B cell (primary cell): ENCODE measurements at regions not wholly inside any gene's neighbourhood (a gene's known extent, or its start where the extent isn't known, plus 50 kb on each side); places are given as distances from the start of the nearest gene placed in this dataset.

Experiments
- ATAC-seq: fragments of 200-7000 bp; cut with Tn5 transposase; one replicate; pipeline ENCODE4 v1.10.0; 2021; ENCODE audit warnings: low read depth, mild to moderate bottlenecking, moderate number of reproducible peaks, moderate library complexity
- CTCF ChIA-PET: fragments of 350-600 bp; sonication (Branson Sonifier 250); formaldehyde crosslinking; loops from one replicate; lab custom pipeline; 2021; ENCODE audit warnings: antibody characterized with exemption, inconsistent platforms; lab: Charles Lee
- POLR2A ChIA-PET: fragments of 350-600 bp; sonication (Branson Sonifier 250); formaldehyde crosslinking; loops from one replicate; lab custom pipeline; 2021; ENCODE audit warnings: antibody characterized with exemption; lab: Charles Lee
- DNase-seq: peaks from one replicate; pipeline ENCODE4 v3.0.0; 2013
- H2AFZ ChIP-seq: 2 replicates; pipeline ENCODE4 v1.6.1; 2012; ENCODE audit warnings: mild to moderate bottlenecking, low read depth, low read length; ENCODE audit not compliant: insufficient read depth, poor library complexity, severe bottlenecking
- H3K27ac ChIP-seq, 2 donors: 1 replicate in 1 of 2; 2 replicates in 1 of 2; pipeline ENCODE4 v1.5.1; 2012 to 2013; ENCODE audit warnings: low read length in 2 of 2, mild to moderate bottlenecking in 2 of 2, moderate library complexity in 1 of 2
- H3K27me3 ChIP-seq, 4 experiments: fragments of 200-600 bp in 1 of 4; sonication (generic) in 1 of 4; replicated peaks in 1 of 4; 1 replicate in 2 of 4; 2 replicates in 2 of 4; pipeline versions ENCODE4 v1.6.1 to v1.7.0; 2013 to 2016; ENCODE audit warnings: low read length in 3 of 4, mild to moderate bottlenecking in 2 of 4, mixed read lengths in 1 of 4, moderate library complexity in 1 of 4; ENCODE audit not compliant: insufficient read depth in 4 of 4, control insufficient read depth in 3 of 4; ENCODE audit errors: control extremely low read depth in 1 of 4
- H3K36me3 ChIP-seq, 2 experiments: replicated peaks in 1 of 2; 1 replicate in 1 of 2; 2 replicates in 1 of 2; pipeline versions ENCODE4 v1.6.1 to v1.7.1; 2013; ENCODE audit warnings: low read length in 1 of 2; ENCODE audit not compliant: insufficient read depth in 2 of 2, control insufficient read depth in 1 of 2; ENCODE audit errors: control extremely low read depth in 1 of 2, extremely low read depth in 1 of 2
- H3K4me1 ChIP-seq, 2 donors: fragments of 200-600 bp in 1 of 2; sonication (generic) in 1 of 2; 1 replicate in 1 of 2; 2 replicates in 1 of 2; pipeline versions ENCODE4 v1.5.1 to v1.6.1; 2013 to 2017; ENCODE audit warnings: low read length in 2 of 2; ENCODE audit not compliant: control insufficient read depth in 2 of 2, insufficient read depth in 2 of 2
- H3K4me2 ChIP-seq: replicated peaks from 2 replicates; pipeline ENCODE3; 2012; ENCODE audit warnings: mild to moderate bottlenecking, low read depth, low read length; ENCODE audit not compliant: poor library complexity, severe bottlenecking
- H3K4me3 ChIP-seq, 5 experiments: fragments of 200-600 bp in 1 of 5; sonication (generic) in 1 of 5; 1 replicate in 3 of 5; 2 replicates in 2 of 5; pipeline versions ENCODE4 v1.5.1 to v1.7.0; 2011 to 2016; ENCODE audit warnings: low read length in 4 of 5, mild to moderate bottlenecking in 4 of 5, low read depth in 2 of 5, control low read depth in 1 of 5, moderate library complexity in 1 of 5; ENCODE audit not compliant: insufficient read depth in 1 of 5; ENCODE audit errors: control extremely low read depth in 1 of 5, extremely low read depth in 1 of 5
- H3K79me2 ChIP-seq: fragments of 200-600 bp; sonication (generic); one replicate; pipeline ENCODE4 v1.6.0; 2016; ENCODE audit warnings: low read length; ENCODE audit not compliant: control insufficient read depth, insufficient read depth
- H3K9ac ChIP-seq: fragments of 200-600 bp; sonication (generic); 2 replicates; pipeline ENCODE4 v1.6.1; 2017; ENCODE audit warnings: mild to moderate bottlenecking, low read length, moderate library complexity
- H3K9me3 ChIP-seq, 3 donors: one replicate each; pipeline versions ENCODE4 v1.6.1 to v1.7.1; 2013; ENCODE audit warnings: low read length in 2 of 3; ENCODE audit not compliant: control insufficient read depth in 2 of 3, insufficient read depth in 1 of 3; ENCODE audit errors: control extremely low read depth in 1 of 3
- H4K20me1 ChIP-seq: 2 replicates; pipeline ENCODE4 v1.6.0; 2012; ENCODE audit warnings: mild to moderate bottlenecking, low read length; ENCODE audit not compliant: insufficient read depth, control insufficient read depth, poor library complexity, severe bottlenecking
- H3K27ac Mint-ChIP-seq: one replicate; pipeline ENCODE4 v1.8.0; 2021; ENCODE audit warnings: mixed read lengths
- H3K27me3 Mint-ChIP-seq: one replicate; pipeline ENCODE4 v1.8.0; 2021; ENCODE audit warnings: mixed read lengths
- H3K4me1 Mint-ChIP-seq: one replicate; pipeline ENCODE4 v1.8.0; 2021; ENCODE audit warnings: mixed read lengths
- H3K4me3 Mint-ChIP-seq: one replicate; pipeline ENCODE4 v1.8.0; 2021; ENCODE audit warnings: mixed read lengths
- H3K9me3 Mint-ChIP-seq: one replicate; pipeline ENCODE4 v1.8.0; 2022; ENCODE audit warnings: mixed read lengths; ENCODE audit not compliant: insufficient read depth
- CTCF ChIP-seq: fragments of 200-600 bp; IDR thresholded peaks from one replicate; pipeline ENCODE4 v1.8.0; 2022; ENCODE audit warnings: antibody characterized with exemption, mild to moderate bottlenecking
- EZH2 ChIP-seq: IDR thresholded peaks from 2 replicates; pipeline ENCODE4 v1.6.1; 2012; ENCODE audit warnings: borderline replicate concordance, low read depth, mild to moderate bottlenecking, moderate library complexity, low read length; ENCODE audit not compliant: insufficient read depth, poor library complexity, severe bottlenecking
- WGBS: methylation state at CpG from one replicate; pipeline ENCODE4 v1.1.5; 2013; ENCODE audit warnings: missing lambda C conversion rate; ENCODE audit not compliant: insufficient coverage; 5-methylcytosine and 5-hydroxymethylcytosine counted together
- intact Hi-C: fragments of 100-400 bp; cut with micrococcal nuclease; formaldehyde crosslinking; loops from one replicate; pipeline ENCODE4 v1.10.0; 2022

DNA sequence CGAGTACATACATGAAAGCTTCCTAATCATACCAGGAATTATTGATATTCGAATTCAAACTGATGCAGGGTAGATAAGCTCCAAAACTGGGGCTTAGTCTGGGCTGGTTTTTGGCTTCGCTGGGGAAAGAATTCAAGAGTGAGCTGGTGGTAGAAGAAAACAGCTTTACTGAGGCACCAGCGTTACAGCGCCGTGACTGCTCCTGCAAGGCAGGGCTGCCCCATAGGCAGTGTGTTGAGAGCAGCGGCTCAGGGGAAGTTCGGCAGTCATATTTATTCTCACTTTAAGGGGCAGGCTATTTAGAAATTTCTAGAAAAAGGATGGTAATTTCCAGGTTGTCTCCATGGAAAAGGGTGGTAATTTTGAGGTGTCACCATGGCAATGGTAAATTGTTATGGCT, 292.6 kb upstream of the TCF4 start:
- no peaks in the 10 kb centered on the region for H3K27me3 Mint-ChIP-seq
- WGBS: 93% methylated on average over 7 of the region's 8 CpGs
- CTCF ChIA-PET: no interaction called here

GRCh38 chr18:55879331-55879730, 291.3 kb upstream of the TCF4 start:
- Histone ChIP-seq H3K4me1 (peaks cover 0 to 6% of the 10 kb centered on the region in 2 donors), H3K36me3 (no peaks in the 10 kb centered on the region), H3K27me3 (no peaks in the 10 kb centered on the region), H3K4me3 (no peak overlapping the region), H3K27ac (no peak overlapping the region), H4K20me1 (no peaks in the 10 kb centered on the region), H2AFZ (no peak overlapping the region), H3K9ac (no peak overlapping the region), H3K9me3 (peaks cover 0 to 4% (median 0%) of the 10 kb centered on the region in 3 donors), H3K4me2 (no peak overlapping the region), H3K79me2 (no peaks in the 10 kb centered on the region)
- no peak for ATAC-seq
- intact Hi-C loops: no loop called here
- Mint-ChIP-seq H3K4me3 (no peak overlapping the region), H3K4me1 (peaks cover 5% of the 10 kb centered on the region), H3K27ac (no peak overlapping the region), H3K9me3 (no peaks in the 10 kb centered on the region), H3K27me3 (no peaks in the 10 kb centered on the region)
- no CpG with 5 or more reads among the region's 2 CpGs for WGBS
- ChIA-PET POLR2A (no interaction called here), CTCF (no interaction called here)
- TF ChIP-seq EZH2: no peak
- TF ChIP-seq CTCF: no peak
- no peak for DNase-seq

More for the DNA sequence above, 292.6 kb upstream of the TCF4 start:
- intact Hi-C loops: no loop called here
- POLR2A ChIA-PET: no interaction called here
- Histone ChIP-seq H3K79me2 (no peaks in the 10 kb centered on the region), H3K27ac (no peak overlapping the region), H3K27me3 (no peaks in the 10 kb centered on the region), H2AFZ (no peak overlapping the region), H3K9ac (no peak overlapping the region), H3K4me3 (no peak overlapping the region), H3K9me3 (peaks cover 0 to 4% (median 0%) of the 10 kb centered on the region in 3 donors), H3K36me3 (no peaks in the 10 kb centered on the region), H4K20me1 (no peaks in the 10 kb centered on the region), H3K4me1 (peaks cover 0 to 6% of the 10 kb centered on the region in 2 donors), H3K4me2 (no peak overlapping the region)
- Mint-ChIP-seq H3K27ac (no peak overlapping the region), H3K4me1 (peaks cover 5% of the 10 kb centered on the region), H3K4me3 (no peak overlapping the region), H3K9me3 (no peaks in the 10 kb centered on the region)
- ATAC-seq (no peak), DNase-seq (no peak)
- TF ChIP-seq CTCF (no peak), EZH2 (no peak)
